Kidney (tissue), 13 donors: ENCODE measurements at regions not wholly inside any gene's neighbourhood (a gene's known extent, or its start where the extent isn't known, plus 50 kb on each side); places are given as distances from the start of the nearest gene placed in this dataset.
A peak's percentile ranks its signal among the peaks of the same experiment; 100 is the strongest.

Experiments
- DNase-seq, 5 donors: peaks; one replicate each; pipeline ENCODE4 v3.0.0-alpha.2; 2013 to 2020
- FAIRE-seq: peaks from 2 replicates; lab custom pipeline; 2012; peaks lifted over from hg19 to GRCh38; lab: Jason Lieb, UNC
- H3K27ac ChIP-seq, 2 donors: one replicate each; pipeline ENCODE4 v1.7.0; 2013; ENCODE audit warnings: low read depth in 2 of 2, low read length in 2 of 2, inconsistent platforms in 1 of 2
- H3K27me3 ChIP-seq: one replicate; pipeline ENCODE4 v1.7.1; 2013; ENCODE audit warnings: low read length, inconsistent platforms; ENCODE audit not compliant: control insufficient read depth, insufficient read depth
- H3K36me3 ChIP-seq, 3 donors: one replicate each; pipeline versions ENCODE4 v1.7.0 to v1.7.1; 2013; ENCODE audit warnings: low read length in 3 of 3, control low read depth in 1 of 3, inconsistent platforms in 1 of 3; ENCODE audit not compliant: insufficient read depth in 3 of 3, control insufficient read depth in 2 of 3
- H3K4me1 ChIP-seq, 3 donors: one replicate each; pipeline versions ENCODE4 v1.7.0 to v1.7.1; 2013; ENCODE audit warnings: low read length in 3 of 3, inconsistent platforms in 1 of 3, low read depth in 1 of 3; ENCODE audit not compliant: control insufficient read depth in 2 of 3, insufficient read depth in 2 of 3
- H3K4me3 ChIP-seq, 3 donors: one replicate each; pipeline versions ENCODE4 v1.7.0 to v1.8.1; 2013; ENCODE audit warnings: low read length in 3 of 3, control low read depth in 1 of 3, inconsistent platforms in 1 of 3
- H3K9ac ChIP-seq, 3 donors: one replicate each; pipeline versions ENCODE4 v1.7.0 to v1.7.1; 2013; ENCODE audit warnings: low read length in 3 of 3, control low read depth in 1 of 3, inconsistent platforms in 1 of 3
- H3K9me3 ChIP-seq, 3 donors: one replicate each; pipeline versions ENCODE4 v1.7.0 to v1.7.1; 2013; ENCODE audit warnings: low read length in 3 of 3, control low read depth in 1 of 3, inconsistent platforms in 1 of 3; ENCODE audit not compliant: control insufficient read depth in 2 of 3, insufficient read depth in 1 of 3
- CTCF ChIP-seq: IDR thresholded peaks from 3 replicates; pipeline ENCODE4 v1.5.1; 2012; ENCODE audit warnings: mild to moderate bottlenecking, moderate library complexity, borderline replicate concordance; ENCODE audit not compliant: insufficient read depth; ENCODE audit errors: extremely low read depth
- intact Hi-C: fragments of 100-400 bp; cut with DNase I; formaldehyde crosslinking; loops from one replicate; pipeline ENCODE4 v1.11.1; 2022
- donor health status: control.
- donor health status: control.
- donor health status: control.
- donor health status: control.
- donor health status: control.
- donor health status: DM: yes; HTN: yes; CAD: no.
- donor health status: Normal renal cell carcinoma (clear cell type).

DNA sequence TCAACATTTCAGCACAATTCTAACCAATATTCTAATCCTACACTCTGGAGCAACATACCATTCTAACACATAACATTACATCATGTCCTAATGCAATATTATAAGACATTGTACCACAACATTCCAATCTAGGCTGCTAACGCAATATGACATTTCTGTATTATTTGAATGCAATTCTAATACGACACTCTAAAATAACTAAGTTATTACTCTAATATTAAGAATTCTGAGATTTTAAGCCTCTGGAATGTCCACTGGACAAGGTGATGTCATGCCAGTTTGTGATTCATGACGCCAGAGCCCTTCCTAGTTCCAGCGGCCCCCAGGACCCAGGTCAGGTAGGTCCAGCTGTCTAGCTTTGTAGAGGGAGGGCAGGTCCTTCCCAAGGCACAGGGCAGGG is 69.7 kb upstream of the SIRPA start:
- no peak overlapping the region for H3K27ac ChIP-seq
- DNase-seq = no peak
- H3K9ac ChIP-seq = no peak overlapping the region
- H3K36me3 ChIP-seq = no peaks in the 10 kb centered on the region
- intact Hi-C loops = no loop called here
- H3K4me3 ChIP-seq = no peak overlapping the region
- no peak for TF ChIP-seq CTCF
- H3K27me3 ChIP-seq = no peaks in the 10 kb centered on the region
- H3K4me1 ChIP-seq = no peaks in the 10 kb centered on the region
- H3K9me3 ChIP-seq = peaks cover 0 to 5% (median 0%) of the 10 kb centered on the region in 3 donors
- no peak for FAIRE-seq

DNA sequence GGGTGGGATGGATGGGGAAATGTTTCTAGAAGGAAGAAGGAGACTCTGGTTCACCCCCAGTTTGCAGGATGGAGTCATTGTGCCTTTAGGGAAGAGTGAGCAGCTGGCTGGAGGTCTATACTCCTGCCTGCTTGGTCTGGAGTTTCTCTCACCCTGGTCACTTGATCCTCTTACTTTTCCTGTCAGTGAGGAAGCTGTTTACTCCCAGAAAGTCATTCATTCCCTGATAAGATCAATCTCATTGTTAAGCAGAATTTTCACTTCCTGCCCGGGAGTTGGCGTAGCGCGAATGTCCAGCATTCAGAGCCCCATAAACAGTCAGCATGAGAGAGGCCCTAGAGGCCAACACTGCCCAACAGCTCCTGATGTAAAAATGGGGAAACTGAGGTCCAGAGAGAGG is 70.4 kb upstream of the SIRPA start:
- H3K9ac ChIP-seq = no peak overlapping the region
- no peak overlapping the region for H3K4me3 ChIP-seq
- H3K9me3 ChIP-seq = peaks cover 0 to 5% (median 0%) of the 10 kb centered on the region in 3 donors
- H3K27ac ChIP-seq = no peak overlapping the region
- DNase-seq (no peak), FAIRE-seq (no peak)
- no peaks in the 10 kb centered on the region for H3K27me3 ChIP-seq
- no peaks in the 10 kb centered on the region for H3K4me1 ChIP-seq
- TF ChIP-seq CTCF = no peak
- intact Hi-C loops = no loop called here
- H3K36me3 ChIP-seq = no peaks in the 10 kb centered on the region

GRCh38 chr20:1824181-1824580 is 71.0 kb upstream of the SIRPA start:
- Histone ChIP-seq H3K9ac (no peak overlapping the region), H3K9me3 (peaks cover 0 to 5% (median 0%) of the 10 kb centered on the region in 3 donors), H3K36me3 (no peaks in the 10 kb centered on the region), H3K4me1 (no peaks in the 10 kb centered on the region), H3K27ac (no peak overlapping the region), H3K27me3 (no peaks in the 10 kb centered on the region), H3K4me3 (no peak overlapping the region)
- no peak for TF ChIP-seq CTCF
- intact Hi-C loops = no loop called here
- FAIRE-seq (no peak), DNase-seq (no peak)

DNA sequence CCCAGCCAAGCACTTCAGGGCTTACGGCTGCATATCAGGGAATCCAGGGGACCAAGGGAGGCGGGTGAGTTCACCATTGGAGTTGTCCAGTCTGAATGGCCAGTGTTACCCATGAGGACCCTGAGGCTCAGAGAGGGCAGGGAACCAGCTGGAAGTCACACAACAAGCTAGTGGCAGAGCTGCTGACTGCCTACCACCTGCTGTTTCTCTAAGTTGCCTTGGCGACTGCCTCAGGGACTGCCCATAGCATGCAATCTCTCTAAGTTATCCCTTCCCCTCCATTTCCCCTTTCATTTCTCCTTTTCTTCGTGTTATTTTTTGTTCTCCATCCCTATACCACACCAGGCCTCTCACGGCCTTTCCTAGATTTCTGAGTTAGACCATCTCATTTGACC is 71.8 kb upstream of the SIRPA start:
- FAIRE-seq = no peak
- no peak for TF ChIP-seq CTCF
- Histone ChIP-seq H3K4me3 (no peak overlapping the region), H3K9me3 (peaks cover 0 to 5% (median 0%) of the 10 kb centered on the region in 3 donors), H3K27me3 (no peaks in the 10 kb centered on the region), H3K27ac (no peak overlapping the region), H3K9ac (no peak overlapping the region), H3K36me3 (no peaks in the 10 kb centered on the region), H3K4me1 (no peaks in the 10 kb centered on the region)
- peak in 1 of 5 donors; percentile 34 for DNase-seq
- intact Hi-C loops = no loop called here
